GM18870 (cell line): ENCODE measurements at regions not wholly inside any gene's neighbourhood (a gene's known extent, or its start where the extent isn't known, plus 50 kb on each side); places are given as distances from the start of the nearest gene placed in this dataset.
"Not testable (repeated sequence)": the region's sequence is repeated elsewhere in the genome, so short reads cannot be mapped to it uniquely, and the experiment has no call there.

ENCODE experiments used
- ATAC-seq: cut with Tn5 transposase; IDR thresholded peaks from one replicate; pipeline ENCODE4 v1.9.1; 2021; ENCODE audit warnings: moderate library complexity; ENCODE audit not compliant: unreplicated experiment

DNA sequence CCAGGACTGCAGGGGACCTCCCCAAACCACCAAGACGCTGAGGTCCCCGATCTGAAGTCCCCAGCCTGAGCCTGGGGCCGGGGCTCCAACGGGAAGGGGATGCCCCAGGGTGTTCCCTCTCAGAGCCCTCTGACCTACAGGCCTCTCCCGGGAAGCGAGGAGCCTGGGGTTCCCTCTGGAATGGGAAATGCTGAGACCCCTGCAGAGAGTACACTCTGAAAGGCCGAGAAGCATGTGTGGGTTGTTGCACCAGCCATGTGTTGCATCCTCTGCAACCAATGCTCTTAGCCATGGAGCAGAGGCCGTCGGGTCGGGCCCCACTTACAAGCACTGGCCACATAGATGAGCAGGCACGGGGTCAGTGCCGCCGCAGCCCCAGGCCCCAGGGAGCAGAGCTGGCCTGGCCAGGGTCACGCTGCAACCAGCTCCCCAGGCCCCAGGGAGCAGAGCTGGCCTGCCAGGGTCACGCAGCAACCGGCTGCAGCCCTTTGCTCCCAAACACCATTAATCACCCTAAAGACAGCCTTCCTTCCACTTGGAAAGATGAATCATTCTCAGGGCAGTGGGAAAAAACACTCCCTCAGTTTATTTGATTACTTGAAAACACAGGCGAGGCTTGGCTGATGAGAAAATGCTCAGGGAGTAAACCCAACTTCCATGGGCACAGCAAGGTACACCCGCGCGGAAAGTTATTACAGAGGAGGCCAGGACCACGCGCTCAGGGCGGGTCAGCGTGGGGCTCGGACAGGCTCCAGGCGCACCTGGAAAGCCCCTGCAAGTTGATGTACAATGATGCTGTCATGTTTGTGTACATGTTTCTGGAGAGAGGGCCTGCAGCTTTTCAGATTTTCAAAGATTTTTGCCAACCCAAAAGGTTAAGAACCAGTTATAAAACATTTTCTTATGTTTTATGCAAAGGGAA, 78.0 kb upstream of the AFDN start:
- no peak for ATAC-seq

DNA sequence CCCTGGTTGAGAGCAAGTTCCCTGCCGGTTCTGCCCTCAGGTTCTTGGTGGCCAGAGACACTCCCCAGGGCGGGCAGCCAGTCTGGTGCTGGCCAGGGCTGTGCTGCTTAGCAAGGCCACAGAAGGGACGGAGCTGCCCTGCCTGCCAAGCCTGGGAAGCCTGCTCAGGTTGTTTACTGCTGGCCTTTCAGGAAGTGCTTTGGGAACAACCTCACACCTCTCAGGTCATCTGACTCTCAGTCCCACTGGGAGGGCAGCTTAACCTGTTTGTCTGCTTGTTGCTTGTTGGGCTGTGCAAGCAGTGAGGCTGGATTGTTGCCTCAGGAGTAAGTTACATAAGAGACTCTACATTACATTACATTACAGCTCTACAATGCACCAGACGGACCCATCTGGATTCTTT, 75.8 kb upstream of the AFDN start:
- no peak for ATAC-seq

DNA sequence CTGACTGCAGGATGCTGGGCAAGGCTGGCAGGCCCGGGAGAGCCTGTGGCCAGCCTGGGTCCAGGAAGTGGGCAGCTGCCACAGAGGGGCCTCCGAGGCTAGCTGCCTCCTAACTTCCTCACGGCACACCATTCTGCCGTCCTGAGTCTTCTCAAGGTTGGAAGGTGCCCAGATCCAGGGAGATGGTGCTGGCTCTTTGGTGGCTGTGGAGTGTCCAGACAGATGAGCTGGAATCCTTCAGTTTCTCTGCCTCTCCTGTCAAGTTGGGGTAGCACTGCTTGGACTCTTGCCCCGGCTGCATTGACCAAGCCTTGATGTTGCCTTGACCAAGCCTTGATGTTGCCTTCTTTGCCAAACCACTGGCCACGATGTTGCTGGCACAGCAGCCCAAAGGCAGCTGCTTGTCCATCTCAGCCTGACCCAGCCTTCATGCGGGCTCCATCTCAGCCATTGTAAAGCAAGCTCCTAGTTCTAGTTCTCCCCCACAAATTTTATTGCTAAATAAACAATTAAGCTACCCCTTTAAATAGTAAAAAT, 75.1 kb upstream of the AFDN start:
- no peak for ATAC-seq

DNA sequence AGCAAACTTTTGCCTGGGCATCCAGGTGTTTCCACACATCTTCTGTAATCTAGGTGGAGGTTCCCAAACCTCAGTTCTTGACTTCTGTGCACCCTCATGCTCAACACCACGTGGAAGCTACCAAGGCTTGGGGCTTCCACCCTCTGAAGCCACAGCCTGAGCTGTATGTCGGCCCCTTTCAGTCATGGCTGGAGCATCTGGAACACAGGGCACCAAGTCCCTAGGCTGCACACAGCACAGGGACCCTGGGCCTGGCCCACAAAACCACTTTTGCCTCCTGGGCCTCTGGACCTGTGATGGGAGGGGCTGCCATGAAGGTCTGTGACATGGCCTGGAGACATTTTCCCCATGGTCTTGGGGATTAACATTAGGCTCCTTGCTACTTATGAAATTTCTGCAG, 73.4 kb upstream of the AFDN start:
- not testable (repeated sequence) for ATAC-seq

- no peak for ATAC-seq
These were observed 72.0 kb upstream of the AFDN start for GRCh38 chr6:167754691-167755090.

- no peak for ATAC-seq
These were observed 71.2 kb upstream of the AFDN start for GRCh38 chr6:167755461-167755860.

GRCh38 chr6:167756597-167756996, 70.1 kb upstream of the AFDN start:
- ATAC-seq = no peak

DNA sequence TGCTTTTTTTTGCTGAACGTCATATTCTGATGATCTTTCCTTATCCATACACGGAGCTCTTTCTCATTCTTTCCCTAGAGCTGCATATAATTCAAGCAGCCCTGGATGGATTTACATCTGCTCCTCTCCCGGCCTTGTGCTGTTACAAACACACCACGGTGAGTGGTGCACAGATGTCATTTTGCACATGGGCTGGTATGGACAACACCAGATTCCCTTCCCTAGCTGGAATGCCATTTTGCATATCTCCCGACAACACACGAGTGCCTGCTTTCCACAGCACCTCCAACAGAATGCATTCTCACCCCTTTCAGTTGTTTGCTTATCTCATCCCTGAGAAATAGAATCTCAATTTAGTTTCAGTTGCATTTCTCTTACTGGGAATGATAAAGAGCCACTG, 69.5 kb upstream of the AFDN start:
- ATAC-seq = no peak

GRCh38 chr6:167757821-167758220, 68.9 kb upstream of the AFDN start:
- ATAC-seq = no peak

GRCh38 chr6:167758309-167759023, 68.2 kb upstream of the AFDN start:
- ATAC-seq = no peak

DNA sequence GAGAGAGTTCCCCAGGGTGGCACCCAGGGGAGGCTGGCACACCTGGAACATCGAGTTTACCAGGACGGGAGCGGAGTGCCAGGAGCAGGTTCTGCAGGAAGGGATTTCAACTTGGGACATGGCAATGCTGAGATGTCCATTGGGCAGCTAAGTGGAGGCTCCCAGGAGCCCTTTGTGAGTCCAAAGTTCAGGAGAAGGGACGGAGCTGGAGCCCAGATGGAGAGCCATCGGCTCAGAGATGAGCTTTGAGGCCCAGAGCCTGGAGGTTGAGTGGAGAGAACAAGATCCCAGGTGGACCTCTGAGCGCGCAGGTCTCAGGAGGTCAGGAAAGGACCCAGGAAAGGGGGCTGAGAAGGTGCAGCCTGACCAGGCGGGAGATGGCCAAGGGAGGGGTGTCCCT, 67.5 kb upstream of the AFDN start:
- ATAC-seq = no peak

GRCh38 chr6:167759912-167760311, 66.8 kb upstream of the AFDN start:
- ATAC-seq = no peak

GRCh38 chr6:167760979-167761793, 65.5 kb upstream of the AFDN start:
- ATAC-seq = no peak

DNA sequence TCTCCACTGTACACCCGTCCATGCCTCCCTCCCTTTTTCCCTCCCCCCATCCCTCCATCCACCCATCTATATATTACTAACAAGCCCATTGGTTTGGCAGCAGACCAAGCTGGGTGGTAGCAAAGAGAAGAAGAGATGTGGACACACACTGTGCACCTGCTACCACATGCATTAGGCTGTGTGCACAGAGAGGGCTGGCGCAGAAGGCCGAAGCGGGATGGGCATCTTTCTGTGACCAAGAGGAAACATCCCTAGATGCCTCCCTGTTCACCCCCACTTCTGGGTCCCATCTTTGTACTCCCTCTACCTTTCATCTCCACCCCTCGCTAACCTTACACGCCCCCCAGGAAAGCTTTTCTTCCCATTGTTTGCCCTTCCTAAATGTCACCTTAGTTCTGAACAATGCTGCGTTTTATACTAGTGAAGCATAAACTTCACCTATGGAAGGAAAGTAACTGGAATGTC, 64.9 kb upstream of the AFDN start:
- no peak for ATAC-seq

DNA sequence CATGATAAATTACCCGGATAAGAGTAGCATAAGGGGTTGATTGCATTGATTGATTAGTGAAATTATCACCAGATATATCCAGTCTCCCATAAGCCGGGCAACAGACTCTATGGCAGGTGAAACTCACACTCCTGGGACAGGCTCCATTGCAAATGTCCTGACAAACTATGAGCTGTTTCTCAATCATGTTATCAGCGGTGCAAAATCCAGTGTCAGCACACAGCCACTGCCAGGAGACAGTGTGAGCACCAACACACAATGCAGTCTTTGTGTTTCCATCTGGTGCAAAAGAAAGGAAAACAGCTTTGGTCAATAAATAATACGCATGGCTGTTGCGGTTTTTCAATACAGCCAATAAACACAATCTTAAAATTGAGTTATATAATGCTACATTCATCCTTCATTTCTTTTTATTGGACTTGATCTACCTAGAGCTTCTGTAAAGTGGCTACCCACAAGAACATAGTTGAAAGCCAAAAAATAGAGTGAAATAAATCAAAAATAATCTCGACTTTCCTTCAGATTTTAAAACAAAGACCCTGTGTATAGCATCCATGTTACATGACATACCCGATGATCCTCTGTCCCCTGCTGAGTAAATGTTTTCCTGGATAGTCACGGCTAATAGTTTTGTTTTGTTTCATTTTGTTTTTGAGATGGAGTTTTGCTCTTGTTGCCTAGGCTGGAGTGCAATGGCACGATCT, 64.3 kb upstream of the AFDN start:
- ATAC-seq = no peak

DNA sequence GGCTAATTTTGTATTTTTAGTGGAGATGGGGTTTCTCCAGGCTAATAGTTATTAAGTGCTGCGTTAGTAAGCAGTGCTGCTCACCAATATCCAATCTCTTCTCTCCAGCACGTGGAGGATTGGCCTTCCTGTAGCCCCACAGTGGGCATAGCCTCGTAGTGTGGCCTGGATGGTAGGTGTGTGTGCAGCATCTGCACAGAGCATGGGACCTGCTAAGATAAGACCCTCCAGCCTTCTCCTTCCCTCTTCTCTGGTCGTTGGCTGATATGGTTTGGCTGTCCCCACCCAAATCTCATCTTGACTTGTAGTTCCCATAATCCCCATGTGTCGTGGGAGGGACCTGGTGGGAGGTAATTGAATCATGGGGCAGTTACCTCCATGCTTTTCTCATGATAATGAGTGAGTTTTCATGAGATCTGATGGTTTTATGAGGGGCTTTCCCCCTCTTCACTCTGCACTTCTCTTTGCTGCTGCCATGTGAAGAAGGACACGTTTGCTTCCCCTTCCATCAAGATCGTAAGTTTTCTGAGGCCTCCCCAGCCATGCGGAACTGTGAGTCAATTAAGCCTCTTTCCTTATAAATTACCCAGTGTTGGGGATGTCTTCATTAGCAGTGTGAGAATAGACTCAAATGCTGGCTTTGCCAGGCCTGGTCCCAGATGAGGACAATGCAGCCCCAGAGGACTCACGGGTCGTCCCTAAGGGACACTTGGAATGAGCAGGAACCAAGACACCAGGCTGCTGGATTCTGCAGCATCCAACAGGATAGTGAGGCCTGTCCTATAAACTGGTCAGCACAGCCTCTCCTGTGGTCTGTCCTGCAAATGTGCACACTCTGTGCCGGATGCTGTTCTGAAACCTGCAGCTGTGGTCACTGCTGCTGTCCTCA, 63.4 kb upstream of the AFDN start:
- ATAC-seq = no peak

DNA sequence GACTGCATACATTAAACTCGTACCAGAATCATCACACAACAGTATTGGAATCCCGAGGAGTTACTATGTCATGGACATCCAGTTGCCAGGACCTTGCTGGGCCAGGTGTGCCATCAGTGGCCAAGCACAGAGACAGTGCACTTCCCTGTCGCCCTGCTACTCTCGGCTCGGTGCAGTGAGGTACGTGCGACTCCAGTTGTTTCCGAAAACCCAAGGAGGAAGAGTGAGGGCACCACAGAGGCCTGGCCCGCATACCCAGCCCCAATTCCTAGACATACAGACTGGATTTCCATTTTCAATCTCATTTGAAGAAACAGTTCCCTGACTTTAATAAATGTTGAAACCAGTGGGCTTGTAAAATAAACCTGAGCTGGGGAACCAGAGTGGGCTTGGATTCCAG, 62.5 kb upstream of the AFDN start:
- no peak for ATAC-seq

DNA sequence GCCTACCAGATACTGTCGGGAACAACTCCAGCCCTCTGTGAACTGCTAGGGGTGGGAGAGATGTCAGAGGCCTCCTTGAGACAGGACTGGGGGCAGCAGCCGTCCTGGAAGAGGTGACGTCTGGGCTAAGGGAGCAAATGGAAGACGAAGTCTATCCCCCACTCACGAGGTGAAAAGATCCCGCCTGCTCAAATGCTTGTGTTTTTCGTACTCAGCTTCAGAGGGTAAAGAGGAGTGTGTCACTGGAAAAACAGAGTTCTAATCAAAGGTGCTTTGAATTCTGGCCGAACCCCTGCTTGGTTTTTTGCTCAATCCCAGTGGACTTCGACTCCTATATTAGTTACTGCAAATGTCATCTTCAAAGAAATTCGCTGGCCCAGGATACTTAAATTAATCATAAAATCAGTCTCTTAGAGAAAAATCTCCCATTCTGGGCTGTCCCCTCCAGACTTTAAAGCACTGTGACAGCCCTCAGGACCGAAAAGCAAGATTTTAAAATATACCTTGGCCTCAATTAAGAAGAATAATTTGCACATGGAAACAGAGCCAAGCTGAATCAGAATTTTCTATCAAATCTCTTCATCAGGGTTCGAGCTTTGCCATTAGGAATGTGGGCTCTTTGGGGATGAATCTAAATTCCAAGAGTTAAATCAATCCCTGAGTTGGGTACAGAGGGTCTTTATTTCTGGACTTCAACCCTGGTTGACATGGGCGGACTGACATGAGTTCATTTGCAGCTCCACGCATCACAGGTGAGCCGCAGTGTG, 61.8 kb upstream of the AFDN start:
- ATAC-seq = no peak
